SK-N-SH (cell line): ENCODE measurements at regions not wholly inside any gene's neighbourhood (a gene's known extent, or its start where the extent isn't known, plus 50 kb on each side); places are given as distances from the start of the nearest gene placed in this dataset.

Experiments used
- CTCF ChIA-PET: fragments of 300-600, 350-600 bp; formaldehyde crosslinking; extraction: SDS; loops from one replicate; lab custom pipeline; 2021; lab: Yijun Ruan, JAX
- POLR2A ChIA-PET: fragments of 350-600 bp; sonication (Branson Sonifier 250); formaldehyde crosslinking; extraction: SDS; loops from one replicate; lab custom pipeline; 2020; ENCODE audit warnings: antibody characterized with exemption, inconsistent platforms; lab: Yijun Ruan, JAX
- DNase-seq: peaks from one replicate; pipeline ENCODE4 v3.0.0; 2012
- H2AFZ ChIP-seq: fragments of 200-600 bp; sonication (generic); 2 replicates; pipeline ENCODE4 v1.8.1; 2016; ENCODE audit warnings: antibody characterized with exemption, mild to moderate bottlenecking, low read depth
- H3F3A ChIP-seq: fragments of 200-600 bp; sonication (generic); replicated peaks from 2 replicates; pipeline ENCODE3; 2016; ENCODE audit warnings: antibody characterized with exemption, mild to moderate bottlenecking; ENCODE audit not compliant: insufficient read depth
- H3K27ac ChIP-seq, 2 experiments: fragments of 200-500 bp in 1 of 2; fragments of 200-600 bp in 1 of 2; sonication (Bioruptor generic) in 1 of 2; sonication (generic), shearing (Covaris generic) in 1 of 2; 2 replicates each; pipeline versions ENCODE4 v1.5.1 to v1.6.1; 2014 to 2016; ENCODE audit warnings: low read depth in 2 of 2, inconsistent platforms in 1 of 2, low read length in 1 of 2, mild to moderate bottlenecking in 1 of 2, mixed read lengths in 1 of 2
- H3K27me3 ChIP-seq: fragments of 200-600 bp; sonication (generic), shearing (Covaris generic); 2 replicates; pipeline ENCODE4 v1.6.1; 2016; ENCODE audit warnings: mixed run types; ENCODE audit not compliant: insufficient read depth
- H3K36me3 ChIP-seq, 2 experiments: fragments of 200-500 bp in 1 of 2; fragments of 200-600 bp in 1 of 2; sonication (Bioruptor generic) in 1 of 2; sonication (generic) in 1 of 2; replicated peaks in 1 of 2; 2 replicates each; pipeline versions ENCODE3 to v1.5.1; 2014 to 2016; ENCODE audit warnings: low read length in 1 of 2, mild to moderate bottlenecking in 1 of 2; ENCODE audit not compliant: insufficient read depth in 2 of 2, control insufficient read depth in 1 of 2
- H3K4me1 ChIP-seq, 2 experiments: fragments of 200-500 bp in 1 of 2; fragments of 200-600 bp in 1 of 2; sonication (Bioruptor generic) in 1 of 2; sonication (generic), shearing (Covaris generic) in 1 of 2; 2 replicates each; pipeline versions ENCODE4 v1.5.1 to v1.6.1; 2014 to 2016; ENCODE audit warnings: low read depth in 1 of 2, low read length in 1 of 2, mixed run types in 1 of 2; ENCODE audit not compliant: insufficient read depth in 2 of 2, control insufficient read depth in 1 of 2
- H3K4me2 ChIP-seq: fragments of 200-600 bp; sonication (generic), shearing (Covaris generic); 2 replicates; pipeline ENCODE4 v1.6.1; 2017; ENCODE audit warnings: mixed run types
- H3K4me3 ChIP-seq, 2 experiments: fragments of 200-500 bp in 1 of 2; fragments of 200-600 bp in 1 of 2; sonication (Bioruptor generic) in 1 of 2; sonication (generic), shearing (Covaris generic) in 1 of 2; 2 replicates each; pipeline versions ENCODE4 v1.5.1 to v1.8.1; 2014 to 2016; ENCODE audit warnings: low read depth in 2 of 2, inconsistent platforms in 1 of 2, low read length in 1 of 2, mild to moderate bottlenecking in 1 of 2, mixed read lengths in 1 of 2, moderate library complexity in 1 of 2
- H3K79me2 ChIP-seq: fragments of 200-600 bp; sonication (generic); 2 replicates; pipeline ENCODE4 v1.8.1; 2017; ENCODE audit warnings: mild to moderate bottlenecking; ENCODE audit not compliant: insufficient read depth
- H3K9ac ChIP-seq: fragments of 200-600 bp; sonication (generic); 2 replicates; pipeline ENCODE4 v1.6.1; 2017; ENCODE audit warnings: mixed run types
- H3K9me2 ChIP-seq: fragments of 200-600 bp; sonication (generic); 2 replicates; pipeline ENCODE4 v1.6.1; 2017; ENCODE audit warnings: mixed run types
- H3K9me3 ChIP-seq: fragments of 200-600 bp; sonication (generic); 2 replicates; pipeline ENCODE4 v1.6.1; 2017; ENCODE audit warnings: mixed run types, mild to moderate bottlenecking, moderate library complexity
- H4K20me1 ChIP-seq: fragments of 200-600 bp; sonication (generic); 2 replicates; pipeline ENCODE4 v1.6.1; 2017; ENCODE audit warnings: mild to moderate bottlenecking, mixed run types; ENCODE audit not compliant: insufficient read depth
- EP300 ChIP-seq, 2 experiments: IDR thresholded peaks; 2 replicates each; pipeline versions ENCODE4 v1.4.0 to v1.6.1; 2012; ENCODE audit warnings: borderline replicate concordance in 1 of 2, low read depth in 1 of 2, low read length in 1 of 2
- EZH2phosphoT487 ChIP-seq: fragments of 200-600 bp; sonication (generic); IDR thresholded peaks from 2 replicates; pipeline ENCODE4 v1.6.1; 2017; ENCODE audit warnings: low read depth, mixed run types, mild to moderate bottlenecking, antibody characterized with exemption, moderate library complexity, borderline replicate concordance
- FOSL2 ChIP-seq: IDR thresholded peaks from 2 replicates; pipeline ENCODE4 v1.4.0; 2012; ENCODE audit warnings: low read depth, mild to moderate bottlenecking, moderate library complexity, borderline replicate concordance
- FOXM1 ChIP-seq: IDR thresholded peaks from 2 replicates; pipeline ENCODE4 v1.4.0; 2012; ENCODE audit warnings: low read depth, mild to moderate bottlenecking
- JUND ChIP-seq: IDR thresholded peaks from 2 replicates; pipeline ENCODE4 v1.4.0; 2012
- MEF2A ChIP-seq: IDR thresholded peaks from 2 replicates; pipeline ENCODE4 v1.4.0; 2012; ENCODE audit warnings: low read depth, borderline replicate concordance
- MXI1 ChIP-seq: IDR thresholded peaks from 2 replicates; pipeline ENCODE4 v1.6.1; 2012; ENCODE audit warnings: mild to moderate bottlenecking, low read depth, low read length, improper control_type of control experiment
- NRF1 ChIP-seq: IDR thresholded peaks from 2 replicates; pipeline ENCODE4 v1.6.1; 2012; ENCODE audit warnings: low read depth, mild to moderate bottlenecking, low read length
- RAD21 ChIP-seq: IDR thresholded peaks from 2 replicates; pipeline ENCODE4 v1.6.1; 2012; ENCODE audit warnings: mild to moderate bottlenecking, low read length
- SMC3 ChIP-seq: IDR thresholded peaks from 2 replicates; pipeline ENCODE4 v1.6.1; 2012; ENCODE audit warnings: low read depth, low read length, improper control_type of control experiment
- TAF1 ChIP-seq: IDR thresholded peaks from 2 replicates; pipeline ENCODE4 v1.6.1; 2012; ENCODE audit warnings: low read depth, mild to moderate bottlenecking, low read length, moderate library complexity, borderline replicate concordance
- WGBS: methylation state at CpG from one replicate; pipeline ENCODE4 v1.1.6; 2017; ENCODE audit warnings: low lambda C conversion rate; 5-methylcytosine and 5-hydroxymethylcytosine counted together
- TF ChIP-seq, protein P1 (sequence below): fragments of 150-350 bp; IDR thresholded peaks from 2 replicates; pipeline ENCODE4 v1.6.1; 2017; ENCODE audit warnings: antibody characterized with exemption, low read length, low read depth, borderline replicate concordance
- TF ChIP-seq, protein P2 (sequence below): IDR thresholded peaks from 2 replicates; pipeline ENCODE4; 2012

DNA sequence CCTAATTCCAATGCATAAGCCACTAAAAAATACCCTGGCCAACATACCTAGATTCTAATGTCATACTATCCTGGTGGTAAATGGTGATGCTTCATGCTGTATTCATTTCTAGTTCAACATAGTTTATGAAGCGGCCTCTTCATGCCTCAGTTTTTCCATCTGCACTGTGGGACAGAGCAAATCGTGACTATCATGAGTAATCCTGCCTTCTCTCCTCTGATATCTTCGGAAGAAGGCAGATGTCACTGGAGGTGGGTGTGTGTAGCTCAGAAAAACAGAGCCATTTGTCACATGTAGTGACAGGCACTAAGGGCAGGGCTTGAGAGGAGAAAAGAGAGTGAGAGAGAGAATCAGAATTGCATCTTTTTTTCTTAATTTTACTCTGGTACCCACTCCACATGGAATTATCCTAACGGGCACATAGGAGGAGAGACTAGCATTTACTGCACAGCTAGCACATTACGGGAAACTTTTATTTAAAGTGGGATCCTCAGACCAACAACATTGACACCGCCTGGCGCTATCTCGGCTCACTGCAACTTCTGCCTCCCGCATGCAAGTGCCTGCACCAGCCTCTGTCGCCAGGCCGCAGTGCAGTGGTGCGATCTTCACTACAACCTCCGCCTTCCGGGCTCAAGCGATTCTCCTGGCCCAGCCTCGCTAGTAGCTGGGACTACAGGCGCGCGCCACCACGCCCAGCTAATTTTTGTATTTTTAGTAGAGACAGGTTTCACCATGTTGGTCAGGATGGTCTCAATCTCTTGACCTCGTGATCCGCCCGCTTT is 78.4 kb upstream of the KCNA3 start:
- 57% methylated on average over 23 of the region's 23 CpGs for WGBS
- Histone ChIP-seq H3K4me1 (no peaks in the 10 kb centered on the region), H3K27me3 (no peaks in the 10 kb centered on the region), H3K4me3 (no peak overlapping the region), H3K4me2 (no peak overlapping the region), H2AFZ (no peak overlapping the region), H3K27ac (no peak overlapping the region)
- no peak for TF ChIP-seq FOXM1
- no peak for TF ChIP-seq SMC3
- no peak for TF ChIP-seq MXI1
- no peak for TF ChIP-seq EZH2phosphoT487
- TF ChIP-seq, protein P1, sequence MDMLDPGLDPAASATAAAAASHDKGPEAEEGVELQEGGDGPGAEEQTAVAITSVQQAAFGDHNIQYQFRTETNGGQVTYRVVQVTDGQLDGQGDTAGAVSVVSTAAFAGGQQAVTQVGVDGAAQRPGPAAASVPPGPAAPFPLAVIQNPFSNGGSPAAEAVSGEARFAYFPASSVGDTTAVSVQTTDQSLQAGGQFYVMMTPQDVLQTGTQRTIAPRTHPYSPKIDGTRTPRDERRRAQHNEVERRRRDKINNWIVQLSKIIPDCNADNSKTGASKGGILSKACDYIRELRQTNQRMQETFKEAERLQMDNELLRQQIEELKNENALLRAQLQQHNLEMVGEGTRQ = no peak
- TF ChIP-seq RAD21 = no peak
- no peak for TF ChIP-seq FOSL2
- TF ChIP-seq, all 33 proteins: peak for 0
- POLR2A ChIA-PET = no interaction called here
- Histone ChIP-seq H4K20me1 (no peaks in the 10 kb centered on the region), H3F3A (no peaks in the 10 kb centered on the region), H3K36me3 (no peaks in the 10 kb centered on the region), H3K9me3 (no peaks in the 10 kb centered on the region), H3K9ac (no peak overlapping the region), H3K9me2 (no peaks in the 10 kb centered on the region), H3K79me2 (no peaks in the 10 kb centered on the region)
- no peak for DNase-seq
- CTCF ChIA-PET = interaction anchor here (1.1 to 3.4 kb wide), 4 partner anchors 8 to 134 kb away, joined by 3 to 22 read pairs (median 11); no protein-coding TSS in a partner anchor

DNA sequence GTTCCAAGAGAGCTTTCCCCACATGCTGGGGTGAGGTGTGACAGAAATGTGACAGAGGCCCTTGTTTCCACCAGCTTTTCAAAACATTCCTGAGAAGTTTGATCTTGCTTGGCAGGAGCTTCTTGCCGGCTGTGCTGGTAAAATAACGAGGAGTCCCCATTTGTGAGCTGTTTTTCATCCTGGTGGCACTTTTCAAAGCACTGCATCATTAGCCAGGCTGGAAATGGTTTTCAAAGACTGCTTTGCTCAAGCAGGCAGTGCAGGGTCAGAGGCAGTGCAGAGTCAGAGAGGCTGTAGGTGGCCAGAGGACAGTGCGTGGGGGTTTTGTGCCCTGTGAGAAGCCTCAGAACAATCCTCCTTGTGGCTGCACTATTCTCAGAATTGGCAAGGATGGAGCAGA is 75.8 kb upstream of the KCNA3 start:
- Histone ChIP-seq H3K4me3 (no peak overlapping the region), H4K20me1 (no peaks in the 10 kb centered on the region), H3K4me2 (no peak overlapping the region), H3F3A (no peaks in the 10 kb centered on the region), H3K4me1 (no peaks in the 10 kb centered on the region), H3K79me2 (no peaks in the 10 kb centered on the region), H3K27me3 (no peaks in the 10 kb centered on the region), H3K9me2 (no peaks in the 10 kb centered on the region), H2AFZ (no peak overlapping the region), H3K36me3 (no peaks in the 10 kb centered on the region), H3K9me3 (no peaks in the 10 kb centered on the region), H3K9ac (no peak overlapping the region), H3K27ac (no peak overlapping the region)
- POLR2A ChIA-PET = no interaction called here
- no peak for TF ChIP-seq NRF1
- TF ChIP-seq, protein P2, sequence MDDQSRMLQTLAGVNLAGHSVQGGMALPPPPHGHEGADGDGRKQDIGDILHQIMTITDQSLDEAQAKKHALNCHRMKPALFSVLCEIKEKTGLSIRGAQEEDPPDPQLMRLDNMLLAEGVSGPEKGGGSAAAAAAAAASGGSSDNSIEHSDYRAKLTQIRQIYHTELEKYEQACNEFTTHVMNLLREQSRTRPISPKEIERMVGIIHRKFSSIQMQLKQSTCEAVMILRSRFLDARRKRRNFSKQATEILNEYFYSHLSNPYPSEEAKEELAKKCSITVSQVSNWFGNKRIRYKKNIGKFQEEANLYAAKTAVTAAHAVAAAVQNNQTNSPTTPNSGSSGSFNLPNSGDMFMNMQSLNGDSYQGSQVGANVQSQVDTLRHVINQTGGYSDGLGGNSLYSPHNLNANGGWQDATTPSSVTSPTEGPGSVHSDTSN = no peak
- TF ChIP-seq EP300 (IDR thresholded peaks at IDR 0.05; ENCODE audit: borderline replicate concordance in 1 of 2, low read depth in 1 of 2, low read length in 1 of 2) = no peak
- TF ChIP-seq MEF2A = no peak
- no peak for TF ChIP-seq JUND
- TF ChIP-seq TAF1 = no peak
- CTCF ChIA-PET = interaction anchor here (1.1 to 3.4 kb wide), 5 partner anchors 15 to 195 kb away, joined by 3 to 14 read pairs (median 6); no protein-coding TSS in a partner anchor
- WGBS = 35% methylated on average over 3 of the region's 3 CpGs
- no peak for DNase-seq
